Neural cell (in vitro differentiated cells): ENCODE measurements at regions not wholly inside any gene's neighbourhood (a gene's known extent, or its start where the extent isn't known, plus 50 kb on each side); places are given as distances from the start of the nearest gene placed in this dataset.

Experiments used
- H2AFZ ChIP-seq: fragments of 200-600, 300-800 bp; sonication (generic), shearing (Covaris generic); 2 replicates; pipeline ENCODE4 v1.6.0; 2014; ENCODE audit warnings: low read depth, mild to moderate bottlenecking, antibody characterized with exemption, low read length, moderate library complexity
- H3F3A ChIP-seq: fragments of 200-600 bp; shearing (Covaris generic); 2 replicates; pipeline ENCODE4 v1.6.1; 2016; ENCODE audit warnings: mild to moderate bottlenecking, moderate library complexity, mixed read lengths, antibody characterized with exemption, low read length; ENCODE audit not compliant: insufficient read depth, poor library complexity, severe bottlenecking
- H3K27ac ChIP-seq: fragments of 200-600, 300-800 bp; sonication (generic), shearing (Covaris generic); 2 replicates; pipeline ENCODE4 v1.5.1; 2014; ENCODE audit warnings: mild to moderate bottlenecking, low read length, moderate library complexity
- H3K27me3 ChIP-seq: fragments of 300-800, 200-600 bp; sonication (generic), shearing (Covaris generic); 2 replicates; pipeline ENCODE4 v1.6.0; 2014; ENCODE audit warnings: mild to moderate bottlenecking, low read depth, low read length, moderate library complexity; ENCODE audit not compliant: insufficient read depth
- H3K36me3 ChIP-seq: fragments of 300-800, 200-600 bp; sonication (generic), shearing (Covaris generic); 2 replicates; pipeline ENCODE4 v1.5.1; 2014; ENCODE audit warnings: mild to moderate bottlenecking, antibody characterized with exemption, low read length, moderate library complexity; ENCODE audit not compliant: insufficient read depth
- H3K4me2 ChIP-seq: fragments of 300-800, 200-600 bp; sonication (generic), shearing (Covaris generic); 2 replicates; pipeline ENCODE4 v1.6.0; 2014; ENCODE audit warnings: mild to moderate bottlenecking, low read length
- H3K4me3 ChIP-seq: fragments of 300-800, 200-600 bp; sonication (generic), shearing (Covaris generic); 2 replicates; pipeline ENCODE4 v1.5.1; 2014; ENCODE audit warnings: mild to moderate bottlenecking, low read length, moderate library complexity
- H3K79me2 ChIP-seq: fragments of 200-600 bp; shearing (Covaris generic); replicated peaks from 2 replicates; pipeline ENCODE4 v1.6.0; 2014; ENCODE audit warnings: mild to moderate bottlenecking, low read length, moderate library complexity; ENCODE audit not compliant: insufficient read depth
- H3K9ac ChIP-seq: fragments of 300-800, 200-600 bp; sonication (generic), shearing (Covaris generic); 2 replicates; pipeline ENCODE4 v1.6.1; 2016; ENCODE audit warnings: mild to moderate bottlenecking, low read length, mixed read lengths
- H3K9me2 ChIP-seq: fragments of 200-600 bp; shearing (Covaris generic); 2 replicates; pipeline ENCODE4 v1.6.1; 2016; ENCODE audit warnings: mild to moderate bottlenecking, low read length, mixed read lengths; ENCODE audit not compliant: insufficient read depth
- H3K9me3 ChIP-seq: fragments of 200-600, 300-800 bp; sonication (generic), shearing (Covaris generic); 2 replicates; pipeline ENCODE4 v1.6.1; 2016; ENCODE audit warnings: mild to moderate bottlenecking, mixed run types, low read length, moderate library complexity, mixed read lengths
- H4K20me1 ChIP-seq: fragments of 200-600 bp; shearing (Covaris generic); 2 replicates; pipeline ENCODE4 v1.6.1; 2016; ENCODE audit warnings: mild to moderate bottlenecking, mixed run types; ENCODE audit not compliant: insufficient read depth
- CTCF ChIP-seq: fragments of 450-650 bp; IDR thresholded peaks from 2 replicates; pipeline ENCODE4 v1.5.1; 2014; ENCODE audit warnings: antibody characterized with exemption, mild to moderate bottlenecking, moderate library complexity; ENCODE audit not compliant: poor library complexity, severe bottlenecking
- EP300 ChIP-seq: fragments of 450-650 bp; conservative IDR thresholded peaks from 2 replicates; pipeline ENCODE4 v1.6.1; 2014; ENCODE audit warnings: antibody characterized with exemption, mild to moderate bottlenecking, moderate library complexity; ENCODE audit not compliant: poor library complexity, severe bottlenecking
- EZH2 ChIP-seq: fragments of 200-600, 300-800 bp; shearing (Covaris generic), sonication (generic); IDR thresholded peaks from 2 replicates; pipeline ENCODE4 v1.6.1; 2014; ENCODE audit warnings: antibody characterized with exemption, low read length, borderline replicate concordance, mild to moderate bottlenecking; ENCODE audit not compliant: insufficient read depth, poor library complexity, severe bottlenecking
- MXI1 ChIP-seq: fragments of 450-650 bp; conservative IDR thresholded peaks from 2 replicates; pipeline ENCODE4 v1.6.1; 2014; ENCODE audit warnings: antibody characterized with exemption, mild to moderate bottlenecking; ENCODE audit not compliant: poor library complexity, severe bottlenecking
- POLR2AphosphoS5 ChIP-seq: IDR thresholded peaks from 2 replicates; pipeline ENCODE4 v1.6.1; 2012
- RAD21 ChIP-seq: fragments of 450-650 bp; conservative IDR thresholded peaks from 2 replicates; pipeline ENCODE4 v1.6.1; 2014; ENCODE audit warnings: antibody characterized with exemption, mild to moderate bottlenecking, moderate library complexity
- REST ChIP-seq: IDR thresholded peaks from 2 replicates; pipeline ENCODE4 v1.6.1; 2012; ENCODE audit warnings: borderline replicate concordance
- SMC3 ChIP-seq: fragments of 450-650 bp; conservative IDR thresholded peaks from 2 replicates; pipeline ENCODE4 v1.6.1; 2014; ENCODE audit warnings: antibody characterized with exemption, mild to moderate bottlenecking, moderate library complexity; ENCODE audit not compliant: poor library complexity
- TAF1 ChIP-seq: IDR thresholded peaks from 2 replicates; pipeline ENCODE4 v1.6.1; 2012; ENCODE audit warnings: low read depth

GRCh38 chr2:122858813-122859212, 1103.4 kb downstream of the TSN start:
- TF ChIP-seq SMC3 = no peak
- no peak for TF ChIP-seq TAF1
- TF ChIP-seq CTCF = no peak
- TF ChIP-seq REST = no peak
- TF ChIP-seq POLR2AphosphoS5 = no peak
- no peak for TF ChIP-seq RAD21
- TF ChIP-seq MXI1 = no peak
- no peak for TF ChIP-seq EP300
- TF ChIP-seq EZH2 = no peak
- Histone ChIP-seq H3K27me3 (no peaks in the 10 kb centered on the region), H3K4me2 (no peak overlapping the region), H2AFZ (no peak overlapping the region), H3K9me2 (no peaks in the 10 kb centered on the region), H4K20me1 (no peaks in the 10 kb centered on the region), H3F3A (no peaks in the 10 kb centered on the region), H3K27ac (no peak overlapping the region), H3K79me2 (no peaks in the 10 kb centered on the region), H3K36me3 (no peaks in the 10 kb centered on the region), H3K9me3 (no peaks in the 10 kb centered on the region), H3K4me3 (no peak overlapping the region), H3K9ac (no peak overlapping the region)

- Histone ChIP-seq H4K20me1 (no peaks in the 10 kb centered on the region), H3K27ac (no peak overlapping the region), H3K9me2 (no peaks in the 10 kb centered on the region), H3F3A (no peaks in the 10 kb centered on the region), H3K9ac (no peak overlapping the region), H3K36me3 (no peaks in the 10 kb centered on the region), H3K4me3 (no peak overlapping the region), H3K9me3 (no peaks in the 10 kb centered on the region), H2AFZ (no peak overlapping the region), H3K79me2 (no peaks in the 10 kb centered on the region), H3K4me2 (no peak overlapping the region), H3K27me3 (no peaks in the 10 kb centered on the region)
- TF ChIP-seq REST (no peak), MXI1 (no peak), EP300 (no peak), TAF1 (no peak), POLR2AphosphoS5 (no peak), RAD21 (no peak), CTCF (no peak), EZH2 (no peak)
Measured at GRCh38 chr2:122859260-122859659, 1103.8 kb downstream of the TSN start.
